ENCODE measurements at regions not wholly inside any gene's neighbourhood (a gene's known extent, or its start where the extent isn't known, plus 50 kb on each side); places are given as distances from the start of the nearest gene placed in this dataset.

DNA sequence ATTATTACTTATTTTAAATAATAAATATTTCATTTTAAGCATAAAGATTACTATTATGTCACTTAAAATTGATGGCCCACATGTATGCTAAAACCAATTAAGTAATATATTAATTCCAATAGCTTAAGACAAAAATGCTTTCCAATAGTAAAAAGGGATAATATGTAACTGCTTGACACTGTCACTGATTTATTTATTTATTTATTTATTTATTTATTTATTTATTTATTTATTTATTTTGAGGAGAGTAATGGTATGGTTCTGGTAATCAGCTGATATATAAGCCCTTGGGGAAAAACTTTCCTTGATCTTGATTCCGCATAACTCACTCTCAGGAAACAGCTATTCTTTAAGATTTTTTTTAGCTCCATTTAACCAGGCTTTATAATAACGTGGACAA, 903.0 kb upstream of the ATXN8OS start:
- TF ChIP-seq EP300 (IDR thresholded peaks at IDR 0.05; ENCODE audit: borderline replicate concordance) (no peak), TCF12 (IDR thresholded peaks at IDR 0.05; ENCODE audit: low read depth) (no peak), TAF1 (IDR thresholded peaks at IDR 0.05; ENCODE audit: low read depth) (no peak), MAX (IDR thresholded peaks at IDR 0.05) (no peak), EGR1 (IDR thresholded peaks at IDR 0.05) (no peak), YY1 (IDR thresholded peaks at IDR 0.05; ENCODE audit: low read depth) (no peak), RAD21 (IDR thresholded peaks at IDR 0.05; ENCODE audit: low read depth) (no peak)
